ENCODE measurements at regions not wholly inside any gene's neighbourhood (a gene's known extent, or its start where the extent isn't known, plus 50 kb on each side); places are given as distances from the start of the nearest gene placed in this dataset.

DNA sequence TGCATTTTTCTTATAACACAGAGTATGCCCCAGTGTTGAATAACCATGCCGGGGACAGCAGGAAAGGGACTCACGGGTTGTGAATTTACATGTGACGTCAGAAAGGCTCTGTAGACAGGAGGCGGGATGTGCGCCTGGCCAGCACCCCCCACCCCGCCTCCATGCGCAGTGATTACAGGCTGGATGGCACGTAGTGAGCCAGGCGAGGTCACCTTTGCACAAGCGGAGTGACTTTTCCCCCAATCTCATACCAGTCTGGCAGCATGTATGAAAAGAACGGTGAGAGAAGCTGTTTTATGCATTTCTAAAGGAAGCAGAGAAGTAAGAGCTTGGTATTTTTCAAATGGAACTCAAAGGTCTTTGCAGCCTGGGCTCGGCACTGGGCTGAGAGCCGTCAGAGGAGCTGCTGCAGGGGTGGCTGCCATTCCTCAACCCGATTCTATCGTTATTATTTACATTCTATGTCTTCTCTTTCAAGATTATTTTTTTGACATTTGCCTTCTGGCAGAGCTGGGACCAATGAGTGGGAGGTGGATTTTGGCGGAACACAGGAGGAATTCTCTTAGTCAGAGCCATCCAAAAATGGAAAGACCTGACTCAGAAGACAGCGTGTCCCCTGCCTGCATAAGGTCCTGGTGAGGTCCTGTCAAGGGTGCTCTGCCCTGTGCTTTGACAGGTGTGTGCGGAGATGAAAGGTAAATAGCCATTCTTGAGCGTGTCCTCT lies 115.6 kb upstream of the SLC45A1 start (continued):
- TF ChIP-seq, protein P1, sequence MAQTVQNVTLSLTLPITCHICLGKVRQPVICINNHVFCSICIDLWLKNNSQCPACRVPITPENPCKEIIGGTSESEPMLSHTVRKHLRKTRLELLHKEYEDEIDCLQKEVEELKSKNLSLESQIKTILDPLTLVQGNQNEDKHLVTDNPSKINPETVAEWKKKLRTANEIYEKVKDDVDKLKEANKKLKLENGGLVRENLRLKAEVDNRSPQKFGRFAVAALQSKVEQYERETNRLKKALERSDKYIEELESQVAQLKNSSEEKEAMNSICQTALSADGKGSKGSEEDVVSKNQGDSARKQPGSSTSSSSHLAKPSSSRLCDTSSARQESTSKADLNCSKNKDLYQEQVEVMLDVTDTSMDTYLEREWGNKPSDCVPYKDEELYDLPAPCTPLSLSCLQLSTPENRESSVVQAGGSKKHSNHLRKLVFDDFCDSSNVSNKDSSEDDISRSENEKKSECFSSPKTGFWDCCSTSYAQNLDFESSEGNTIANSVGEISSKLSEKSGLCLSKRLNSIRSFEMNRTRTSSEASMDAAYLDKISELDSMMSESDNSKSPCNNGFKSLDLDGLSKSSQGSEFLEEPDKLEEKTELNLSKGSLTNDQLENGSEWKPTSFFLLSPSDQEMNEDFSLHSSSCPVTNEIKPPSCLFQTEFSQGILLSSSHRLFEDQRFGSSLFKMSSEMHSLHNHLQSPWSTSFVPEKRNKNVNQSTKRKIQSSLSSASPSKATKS (CRISPR knock-in tag; IDR thresholded peaks at IDR 0.05): no peak
- TF ChIP-seq DNMT3B (CRISPR knock-in tag; conservative IDR thresholded peaks at IDR 0.05) (no peak), SKI (IDR thresholded peaks at IDR 0.05; ENCODE audit: partially characterized antibody) (no peak), ZSCAN21 (CRISPR knock-in tag; IDR thresholded peaks at IDR 0.05; ENCODE audit: borderline replicate concordance) (no peak), CEBPG (CRISPR knock-in tag; IDR thresholded peaks at IDR 0.05) (peak; percentile 63; the same call in 1 of the 2 replicates), ZNF441 (CRISPR knock-in tag; IDR thresholded peaks at IDR 0.05; ENCODE audit: borderline replicate concordance) (no peak), RXRA (CRISPR knock-in tag; IDR thresholded peaks at IDR 0.05) (peak; percentile 80; the same call in 1 of the 2 replicates), TSC22D2 (CRISPR knock-in tag; IDR thresholded peaks at IDR 0.05; ENCODE audit: borderline replicate concordance) (no peak), ATRX (CRISPR knock-in tag; IDR thresholded peaks at IDR 0.05; ENCODE audit: borderline replicate concordance) (no peak), ZNF644 (CRISPR knock-in tag; IDR thresholded peaks at IDR 0.05; ENCODE audit: low read depth) (no peak), NONO (IDR thresholded peaks at IDR 0.05) (no peak), NONO (CRISPR knock-in tag; conservative IDR thresholded peaks at IDR 0.05) (peak; percentile 81), PHF21A (CRISPR knock-in tag; IDR thresholded peaks at IDR 0.05) (peak; percentile 50; the same call in 1 of the 2 replicates), ZNF768 (CRISPR knock-in tag; IDR thresholded peaks at IDR 0.05) (no peak), ZFP36 (IDR thresholded peaks at IDR 0.05; ENCODE audit: borderline replicate concordance, low read depth, low read length, partially characterized antibody) (no peak), TP53 (CRISPR knock-in tag; conservative IDR thresholded peaks at IDR 0.05) (no peak), MEF2D (CRISPR knock-in tag; IDR thresholded peaks at IDR 0.05) (0 out of 2 replicates have a peak, but pooled peaks have one; percentile 30), ZNF230 (CRISPR knock-in tag; IDR thresholded peaks at IDR 0.05) (no peak), ZNF33A (CRISPR knock-in tag; IDR thresholded peaks at IDR 0.05; ENCODE audit: borderline replicate concordance) (no peak), ZC3H4 (CRISPR knock-in tag; IDR thresholded peaks at IDR 0.05; ENCODE audit: borderline replicate concordance) (0 out of 2 replicates have a peak, but pooled peaks have one; percentile 31)
- TF ChIP-seq, protein P2, sequence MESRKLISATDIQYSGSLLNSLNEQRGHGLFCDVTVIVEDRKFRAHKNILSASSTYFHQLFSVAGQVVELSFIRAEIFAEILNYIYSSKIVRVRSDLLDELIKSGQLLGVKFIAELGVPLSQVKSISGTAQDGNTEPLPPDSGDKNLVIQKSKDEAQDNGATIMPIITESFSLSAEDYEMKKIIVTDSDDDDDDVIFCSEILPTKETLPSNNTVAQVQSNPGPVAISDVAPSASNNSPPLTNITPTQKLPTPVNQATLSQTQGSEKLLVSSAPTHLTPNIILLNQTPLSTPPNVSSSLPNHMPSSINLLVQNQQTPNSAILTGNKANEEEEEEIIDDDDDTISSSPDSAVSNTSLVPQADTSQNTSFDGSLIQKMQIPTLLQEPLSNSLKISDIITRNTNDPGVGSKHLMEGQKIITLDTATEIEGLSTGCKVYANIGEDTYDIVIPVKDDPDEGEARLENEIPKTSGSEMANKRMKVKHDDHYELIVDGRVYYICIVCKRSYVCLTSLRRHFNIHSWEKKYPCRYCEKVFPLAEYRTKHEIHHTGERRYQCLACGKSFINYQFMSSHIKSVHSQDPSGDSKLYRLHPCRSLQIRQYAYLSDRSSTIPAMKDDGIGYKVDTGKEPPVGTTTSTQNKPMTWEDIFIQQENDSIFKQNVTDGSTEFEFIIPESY (CRISPR knock-in tag; IDR thresholded peaks at IDR 0.05): peak; percentile 83
- TF ChIP-seq, protein P3, sequence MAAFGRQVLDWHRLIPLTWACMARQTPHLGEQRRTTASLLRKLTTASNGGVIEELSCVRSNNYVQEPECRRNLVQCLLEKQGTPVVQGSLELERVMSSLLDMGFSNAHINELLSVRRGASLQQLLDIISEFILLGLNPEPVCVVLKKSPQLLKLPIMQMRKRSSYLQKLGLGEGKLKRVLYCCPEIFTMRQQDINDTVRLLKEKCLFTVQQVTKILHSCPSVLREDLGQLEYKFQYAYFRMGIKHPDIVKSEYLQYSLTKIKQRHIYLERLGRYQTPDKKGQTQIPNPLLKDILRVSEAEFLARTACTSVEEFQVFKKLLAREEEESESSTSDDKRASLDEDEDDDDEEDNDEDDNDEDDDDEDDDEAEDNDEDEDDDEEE (CRISPR knock-in tag; IDR thresholded peaks at IDR 0.05): no peak
